GM23248 (cell line): ENCODE measurements at regions not wholly inside any gene's neighbourhood (a gene's known extent, or its start where the extent isn't known, plus 50 kb on each side); places are given as distances from the start of the nearest gene placed in this dataset.

Experiments
- DNase-seq: peaks from one replicate; pipeline ENCODE4 v3.0.0-alpha.2; 2015
- H2AFZ ChIP-seq: fragments of 200-600 bp; sonication (generic); 2 replicates; pipeline ENCODE4 v1.6.1; 2016; ENCODE audit warnings: antibody characterized with exemption
- H3F3A ChIP-seq: fragments of 200-600 bp; sonication (generic); 2 replicates; pipeline ENCODE4 v1.6.1; 2016; ENCODE audit warnings: mild to moderate bottlenecking, antibody characterized with exemption, mixed run types; ENCODE audit not compliant: insufficient read depth
- H3K27ac ChIP-seq: fragments of 200-600 bp; sonication (generic); 2 replicates; pipeline ENCODE4 v1.5.1; 2016; ENCODE audit warnings: mild to moderate bottlenecking
- H3K27me3 ChIP-seq: fragments of 200-600 bp; sonication (generic); replicated peaks from 2 replicates; pipeline ENCODE4 v1.6.1; 2016; ENCODE audit warnings: mild to moderate bottlenecking; ENCODE audit not compliant: insufficient read depth
- H3K36me3 ChIP-seq: fragments of 200-600 bp; sonication (generic); 2 replicates; pipeline ENCODE4 v1.6.1; 2016; ENCODE audit warnings: low read depth, mild to moderate bottlenecking
- H3K4me1 ChIP-seq: fragments of 200-600 bp; sonication (generic); 2 replicates; pipeline ENCODE4 v1.6.1; 2016; ENCODE audit warnings: mild to moderate bottlenecking; ENCODE audit not compliant: insufficient read depth
- H3K4me2 ChIP-seq: fragments of 200-600 bp; sonication (generic); one replicate; pipeline ENCODE4 v1.6.1; 2016; ENCODE audit warnings: mild to moderate bottlenecking; ENCODE audit not compliant: unreplicated experiment
- H3K4me3 ChIP-seq: fragments of 200-600 bp; sonication (generic); 2 replicates; pipeline ENCODE4 v1.5.1; 2016; ENCODE audit warnings: mild to moderate bottlenecking
- H3K79me2 ChIP-seq: fragments of 200-600 bp; sonication (generic); 2 replicates; pipeline ENCODE4 v1.6.1; 2016; ENCODE audit warnings: mild to moderate bottlenecking; ENCODE audit not compliant: insufficient read depth
- H3K9ac ChIP-seq: fragments of 200-600 bp; sonication (generic); 2 replicates; pipeline ENCODE4 v1.6.1; 2016; ENCODE audit warnings: mild to moderate bottlenecking
- H3K9me2 ChIP-seq: fragments of 200-600 bp; sonication (generic); 2 replicates; pipeline ENCODE4 v1.6.1; 2016; ENCODE audit warnings: mixed run types, mild to moderate bottlenecking, moderate library complexity; ENCODE audit not compliant: insufficient read depth
- H3K9me3 ChIP-seq: fragments of 200-600 bp; sonication (generic); one replicate; pipeline ENCODE4 v1.6.1; 2017; ENCODE audit warnings: low read depth
- H4K20me1 ChIP-seq: fragments of 200-600 bp; sonication (generic); 2 replicates; pipeline ENCODE4 v1.6.0; 2016; ENCODE audit not compliant: insufficient read depth
- EZH2 ChIP-seq: fragments of 200-600 bp; sonication (generic); IDR thresholded peaks from 2 replicates; pipeline ENCODE4 v1.6.1; 2018; ENCODE audit warnings: antibody characterized with exemption, mild to moderate bottlenecking; ENCODE audit not compliant: insufficient read depth, poor library complexity, severe bottlenecking
- EZH2phosphoT487 ChIP-seq: fragments of 200-600 bp; sonication (generic); IDR thresholded peaks from 2 replicates; pipeline ENCODE4 v1.6.1; 2018; ENCODE audit warnings: antibody characterized with exemption, moderate library complexity, mild to moderate bottlenecking, low read depth; ENCODE audit not compliant: insufficient read depth
- WGBS, 2 experiments: methylation state at CpG; one replicate each; pipeline ENCODE4 v1.1.6; 2015 to 2017; ENCODE audit warnings: low lambda C conversion rate in 2 of 2, low coverage in 1 of 2; ENCODE audit errors: missing lambda C conversion rate in 2 of 2; 5-methylcytosine and 5-hydroxymethylcytosine counted together
- in situ Hi-C: fragments of 300-500 bp; cut with MboI; formaldehyde crosslinking; loops from 2 replicates; pipeline ENCODE4 v1.15.0; 2020

DNA sequence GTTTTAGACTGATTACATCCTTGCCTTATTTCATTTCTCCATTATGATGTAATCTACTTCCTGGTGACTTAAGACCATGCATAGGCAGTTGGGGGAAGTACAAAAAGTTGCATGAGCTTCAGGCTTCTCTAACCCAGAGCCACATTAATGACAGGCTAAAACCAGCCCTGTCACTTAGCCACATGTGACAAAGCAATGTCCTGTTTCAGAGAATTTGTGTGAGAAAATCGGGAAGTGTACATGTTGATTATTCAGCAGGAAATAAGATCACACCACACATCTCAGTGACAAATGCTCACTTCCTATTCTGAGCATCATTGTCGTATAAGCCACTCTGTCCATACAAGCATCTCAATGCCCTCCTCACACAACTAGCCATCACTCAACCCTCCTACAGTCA is 98.5 kb upstream of the MAGEB16 start:
- WGBS, 2 experiments, result 0 to 16% methylated on average over 1 to 2 of the region's 2 CpGs
- Histone ChIP-seq H3K9ac (no peak overlapping the region), H3K4me3 (no peak overlapping the region), H2AFZ (no peak overlapping the region), H3K4me1 (no peaks in the 10 kb centered on the region), H3K9me2 (no peaks in the 10 kb centered on the region), H3F3A (no peaks in the 10 kb centered on the region), H4K20me1 (no peaks in the 10 kb centered on the region), H3K36me3 (no peaks in the 10 kb centered on the region), H3K27me3 (no peaks in the 10 kb centered on the region), H3K9me3 (no peaks in the 10 kb centered on the region), H3K79me2 (no peaks in the 10 kb centered on the region), H3K4me2 (no peak overlapping the region), H3K27ac (no peak overlapping the region)
- no peak for DNase-seq
- in situ Hi-C loops, result no loop called here
- TF ChIP-seq EZH2 (no peak), EZH2phosphoT487 (no peak)

DNA sequence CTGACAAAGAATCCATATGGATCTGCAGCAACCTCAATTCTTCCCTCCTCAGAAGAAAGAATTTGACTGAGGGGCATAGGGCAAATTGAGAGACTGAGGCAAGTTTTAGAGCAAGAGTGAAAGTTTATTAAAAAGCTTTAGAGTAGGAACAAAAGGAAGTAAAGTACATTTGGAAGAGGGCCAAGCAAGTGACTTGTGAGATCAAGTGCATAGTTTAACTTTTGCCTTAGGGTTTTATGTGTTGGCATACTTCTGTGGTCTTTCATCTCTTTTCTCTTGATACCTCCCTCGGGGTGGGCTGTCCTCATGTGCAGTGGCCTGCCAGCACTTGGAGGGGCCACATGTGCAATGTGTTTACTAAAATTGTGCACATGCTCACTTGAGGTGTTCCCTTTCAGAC is 98.0 kb upstream of the MAGEB16 start:
- Histone ChIP-seq H4K20me1 (no peaks in the 10 kb centered on the region), H3F3A (no peaks in the 10 kb centered on the region), H3K4me3 (no peak overlapping the region), H3K9me2 (no peaks in the 10 kb centered on the region), H3K27ac (no peak overlapping the region), H3K9ac (no peak overlapping the region), H3K9me3 (no peaks in the 10 kb centered on the region), H3K4me2 (no peak overlapping the region), H2AFZ (no peak overlapping the region), H3K27me3 (no peaks in the 10 kb centered on the region), H3K79me2 (no peaks in the 10 kb centered on the region), H3K36me3 (no peaks in the 10 kb centered on the region), H3K4me1 (no peaks in the 10 kb centered on the region)
- TF ChIP-seq EZH2, result no peak
- TF ChIP-seq EZH2phosphoT487, result no peak
- no peak for DNase-seq
- 0 to 7% methylated on average over 1 of the region's 1 CpG for WGBS, 2 experiments
- in situ Hi-C loops, result no loop called here

DNA sequence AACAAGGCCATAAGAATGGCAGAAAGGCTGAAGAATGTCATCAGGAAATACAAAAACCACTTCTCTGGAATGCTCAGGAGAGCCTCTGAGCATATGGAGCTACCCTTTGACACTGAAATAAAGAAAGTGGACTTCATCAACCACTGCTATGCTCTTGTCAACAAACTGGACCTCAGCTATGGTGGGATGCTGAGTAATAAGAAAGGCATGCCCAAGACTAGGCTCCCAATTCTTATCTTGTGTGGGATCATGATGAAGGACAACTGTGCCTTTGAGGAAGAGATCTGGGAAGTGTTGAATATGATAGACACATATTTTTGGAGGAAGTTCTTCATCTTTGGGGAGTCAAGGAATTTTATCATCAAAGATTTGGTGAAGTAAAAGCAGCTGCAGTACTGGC is 86.9 kb upstream of the MAGEB16 start:
- Histone ChIP-seq H4K20me1 (no peaks in the 10 kb centered on the region), H3K79me2 (no peaks in the 10 kb centered on the region), H2AFZ (no peak overlapping the region), H3K27ac (no peak overlapping the region), H3K9ac (no peak overlapping the region), H3K4me3 (no peak overlapping the region), H3F3A (no peaks in the 10 kb centered on the region), H3K27me3 (no peaks in the 10 kb centered on the region), H3K9me2 (no peaks in the 10 kb centered on the region), H3K4me2 (no peak overlapping the region), H3K9me3 (no peaks in the 10 kb centered on the region), H3K36me3 (no peaks in the 10 kb centered on the region), H3K4me1 (no peaks in the 10 kb centered on the region)
- TF ChIP-seq EZH2 (no peak), EZH2phosphoT487 (no peak)
- DNase-seq, result no peak
- in situ Hi-C loops, result no loop called here

- TF ChIP-seq EZH2 (no peak), EZH2phosphoT487 (no peak)
- H3F3A ChIP-seq, result no peaks in the 10 kb centered on the region
- WGBS, 2 experiments, result 19 to 20% methylated on average over 5 of the region's 5 CpGs
- in situ Hi-C loops, result no loop called here
- no peaks in the 10 kb centered on the region for H3K27me3 ChIP-seq
- no peak overlapping the region for H3K4me2 ChIP-seq
- no peak overlapping the region for H2AFZ ChIP-seq
- no peak for DNase-seq
- H3K27ac ChIP-seq, result no peak overlapping the region
- H3K9ac ChIP-seq, result no peak overlapping the region
- no peaks in the 10 kb centered on the region for H3K4me1 ChIP-seq
- H3K9me3 ChIP-seq, result no peaks in the 10 kb centered on the region
- no peaks in the 10 kb centered on the region for H4K20me1 ChIP-seq
- H3K4me3 ChIP-seq, result no peak overlapping the region
- H3K9me2 ChIP-seq, result no peaks in the 10 kb centered on the region
- H3K36me3 ChIP-seq, result no peaks in the 10 kb centered on the region
- H3K79me2 ChIP-seq, result no peaks in the 10 kb centered on the region
Measured at GRCh38 chrX:35722128-35722527, 76.0 kb upstream of the MAGEB16 start.

GRCh38 chrX:35726176-35726575 is 72.0 kb upstream of the MAGEB16 start:
- no peak overlapping the region for H2AFZ ChIP-seq
- H3K9ac ChIP-seq, result no peak overlapping the region
- no peaks in the 10 kb centered on the region for H3K27me3 ChIP-seq
- no peaks in the 10 kb centered on the region for H4K20me1 ChIP-seq
- no peaks in the 10 kb centered on the region for H3K9me3 ChIP-seq
- peak; percentile 23 for DNase-seq
- H3K9me2 ChIP-seq, result no peaks in the 10 kb centered on the region
- TF ChIP-seq EZH2phosphoT487 (no peak), EZH2 (no peak)
- H3K4me2 ChIP-seq, result no peak overlapping the region
- no peaks in the 10 kb centered on the region for H3F3A ChIP-seq
- in situ Hi-C loops, result no loop called here
- no peaks in the 10 kb centered on the region for H3K4me1 ChIP-seq
- H3K27ac ChIP-seq, result no peak overlapping the region
- H3K36me3 ChIP-seq, result no peaks in the 10 kb centered on the region
- WGBS, 2 experiments, result 0 to 13% methylated on average over 1 to 2 of the region's 2 CpGs
- H3K4me3 ChIP-seq, result no peak overlapping the region
- no peaks in the 10 kb centered on the region for H3K79me2 ChIP-seq
